OCI-LY7 (cell line): ENCODE measurements at regions not wholly inside any gene's neighbourhood (a gene's known extent, or its start where the extent isn't known, plus 50 kb on each side); places are given as distances from the start of the nearest gene placed in this dataset.

Source experiments
- BruUV-seq: library from RNA; stranded (reverse); fragments of 400-500 nt; replicated peaks from 2 replicates; lab custom pipeline; 2021; lab: Mats Ljungman, UMichigan
- CTCF ChIA-PET: fragments of 300-600 bp; sonication (Branson Sonifier 250); formaldehyde crosslinking; loops from one replicate; lab custom pipeline; 2022; ENCODE audit warnings: antibody characterized with exemption; ENCODE audit not compliant: unreplicated experiment; lab: Charles Lee
- POLR2A ChIA-PET: fragments of 300-600 bp; sonication (Branson Sonifier 250); formaldehyde crosslinking; loops from one replicate; lab custom pipeline; 2022; ENCODE audit warnings: antibody characterized with exemption; lab: Charles Lee
- DNase-seq: peaks from one replicate; pipeline ENCODE4 v3.0.0-alpha.2; 2015; ENCODE audit warnings: low spot score
- H2AFZ ChIP-seq: fragments of 200-600 bp; sonication (generic), shearing (Covaris generic); 2 replicates; pipeline ENCODE4 v1.6.1; 2014; ENCODE audit warnings: mild to moderate bottlenecking, antibody characterized with exemption, low read length, moderate library complexity
- H3K27ac ChIP-seq: fragments of 200-600 bp; sonication (generic); 2 replicates; pipeline ENCODE4 v1.5.1; 2014; ENCODE audit warnings: mixed run types, low read depth, mild to moderate bottlenecking, moderate library complexity, low read length, inconsistent platforms; ENCODE audit not compliant: poor library complexity, severe bottlenecking
- H3K36me3 ChIP-seq: fragments of 200-600 bp; sonication (generic); 2 replicates; pipeline ENCODE4 v1.6.1; 2014; ENCODE audit warnings: mild to moderate bottlenecking, antibody characterized with exemption, low read length, moderate library complexity, mixed read lengths; ENCODE audit not compliant: insufficient read depth
- H3K4me1 ChIP-seq: fragments of 200-600 bp; sonication (generic); 2 replicates; pipeline ENCODE4 v1.5.1; 2014; ENCODE audit warnings: mild to moderate bottlenecking, low read length; ENCODE audit not compliant: insufficient read depth, poor library complexity, severe bottlenecking
- H3K4me2 ChIP-seq: fragments of 200-600 bp; sonication (generic); 2 replicates; pipeline ENCODE4 v1.6.1; 2014; ENCODE audit warnings: mild to moderate bottlenecking, low read length
- H3K4me3 ChIP-seq: fragments of 200-600 bp; sonication (generic); 2 replicates; pipeline ENCODE4 v1.5.1; 2014; ENCODE audit warnings: mild to moderate bottlenecking, low read depth, low read length; ENCODE audit not compliant: poor library complexity, severe bottlenecking
- H3K79me2 ChIP-seq: fragments of 200-600 bp; sonication (generic); 2 replicates; pipeline ENCODE4 v1.6.1; 2016; ENCODE audit warnings: low read depth, mild to moderate bottlenecking, low read length, moderate library complexity, mixed read lengths; ENCODE audit not compliant: insufficient read depth
- H3K9me2 ChIP-seq: fragments of 200-600 bp; sonication (generic); 2 replicates; pipeline ENCODE4 v1.6.1; 2016; ENCODE audit warnings: mild to moderate bottlenecking, low read length, mixed read lengths; ENCODE audit not compliant: insufficient read depth
- H3K9me3 ChIP-seq: fragments of 200-600 bp; sonication (generic); 2 replicates; pipeline ENCODE4 v1.6.1; 2014; ENCODE audit warnings: mild to moderate bottlenecking, mixed run types, low read length, mixed read lengths
- H4K20me1 ChIP-seq: fragments of 200-600 bp; sonication (generic); 2 replicates; pipeline ENCODE4 v1.6.1; 2014; ENCODE audit warnings: mild to moderate bottlenecking, antibody characterized with exemption, low read length, moderate library complexity, mixed read lengths; ENCODE audit not compliant: insufficient read depth
- CTCF ChIP-seq: fragments of 200-600 bp; sonication (generic); conservative IDR thresholded peaks from 2 replicates; pipeline ENCODE4 v1.5.1; 2014; ENCODE audit warnings: mild to moderate bottlenecking, antibody characterized with exemption, low read length, moderate library complexity, mixed read lengths
- EZH2phosphoT487 ChIP-seq: fragments of 200-600 bp; sonication (generic); IDR thresholded peaks from 2 replicates; pipeline ENCODE4 v1.6.1; 2018; ENCODE audit warnings: low read depth, borderline replicate concordance, mild to moderate bottlenecking, mixed run types, antibody characterized with exemption, low read length, moderate library complexity, mixed read lengths
- intact Hi-C: fragments of 100-400 bp; cut with micrococcal nuclease; formaldehyde crosslinking; loops from one replicate; pipeline ENCODE4 v1.10.0; 2022; ENCODE audit not compliant: unreplicated experiment

GRCh38 chr6:148134592-148134991, 208.0 kb upstream of the SASH1 start:
- Histone ChIP-seq H3K4me3 (no peak overlapping the region), H3K36me3 (no peaks in the 10 kb centered on the region), H4K20me1 (no peaks in the 10 kb centered on the region), H3K4me1 (no peaks in the 10 kb centered on the region), H3K79me2 (no peaks in the 10 kb centered on the region), H3K27ac (no peak overlapping the region), H3K9me2 (no peaks in the 10 kb centered on the region), H2AFZ (no peak overlapping the region), H3K4me2 (no peak overlapping the region), H3K9me3 (no peaks in the 10 kb centered on the region)
- no peak for DNase-seq
- intact Hi-C loops: no loop called here
- TF ChIP-seq CTCF (no peak), EZH2phosphoT487 (no peak)
- CTCF ChIA-PET: no interaction called here
- BruUV-seq: no TSS peak
- POLR2A ChIA-PET: interaction anchor here (0.5 to 0.6 kb wide), 2 partner anchors 83 to 109 kb away, joined by 3 to 5 read pairs; no protein-coding TSS in a partner anchor

- no peak for TF ChIP-seq EZH2phosphoT487
- no peak for TF ChIP-seq CTCF
- H2AFZ ChIP-seq: no peak overlapping the region
- no peak overlapping the region for H3K4me3 ChIP-seq
- H3K36me3 ChIP-seq: no peaks in the 10 kb centered on the region
- H3K4me2 ChIP-seq: no peak overlapping the region
- H4K20me1 ChIP-seq: no peaks in the 10 kb centered on the region
- no TSS peak for BruUV-seq
- H3K4me1 ChIP-seq: no peaks in the 10 kb centered on the region
- DNase-seq: no peak
- H3K9me3 ChIP-seq: no peaks in the 10 kb centered on the region
- H3K9me2 ChIP-seq: no peaks in the 10 kb centered on the region
- CTCF ChIA-PET: no interaction called here
- POLR2A ChIA-PET: interaction anchor here (0.6 to 0.7 kb wide), 2 partner anchors 183 to 700 kb away, joined by 3 to 4 read pairs; no protein-coding TSS in a partner anchor
- no peak overlapping the region for H3K27ac ChIP-seq
- H3K79me2 ChIP-seq: no peaks in the 10 kb centered on the region
- intact Hi-C loops: no loop called here
These were observed 206.1 kb upstream of the SASH1 start for GRCh38 chr6:148136586-148136985.

- H3K4me2 ChIP-seq: no peak overlapping the region
- CTCF ChIA-PET: no interaction called here
These were observed 205.0 kb upstream of the SASH1 start for GRCh38 chr6:148137652-148138051.

More at GRCh38 chr6:148137652-148138051, 205.0 kb upstream of the SASH1 start:
- Histone ChIP-seq H3K9me2 (no peaks in the 10 kb centered on the region), H4K20me1 (no peaks in the 10 kb centered on the region), H3K4me1 (no peaks in the 10 kb centered on the region), H3K27ac (no peak overlapping the region), H3K79me2 (no peaks in the 10 kb centered on the region), H3K4me3 (no peak overlapping the region), H3K36me3 (no peaks in the 10 kb centered on the region), H2AFZ (no peak overlapping the region), H3K9me3 (no peaks in the 10 kb centered on the region)
- BruUV-seq: no TSS peak
- intact Hi-C loops: no loop called here
- TF ChIP-seq EZH2phosphoT487 (no peak), CTCF (no peak)
- no peak for DNase-seq
- POLR2A ChIA-PET: no interaction called here
